ENCODE measurements at regions not wholly inside any gene's neighbourhood (a gene's known extent, or its start where the extent isn't known, plus 50 kb on each side); places are given as distances from the start of the nearest gene placed in this dataset.
"Not testable (repeated sequence)": the region's sequence is repeated elsewhere in the genome, so short reads cannot be mapped to it uniquely, and the experiment has no call there.

GRCh38 chr17:16888413-16889087 lies 83.4 kb downstream of the TNFRSF13B start:
- TF ChIP-seq, protein P1, sequence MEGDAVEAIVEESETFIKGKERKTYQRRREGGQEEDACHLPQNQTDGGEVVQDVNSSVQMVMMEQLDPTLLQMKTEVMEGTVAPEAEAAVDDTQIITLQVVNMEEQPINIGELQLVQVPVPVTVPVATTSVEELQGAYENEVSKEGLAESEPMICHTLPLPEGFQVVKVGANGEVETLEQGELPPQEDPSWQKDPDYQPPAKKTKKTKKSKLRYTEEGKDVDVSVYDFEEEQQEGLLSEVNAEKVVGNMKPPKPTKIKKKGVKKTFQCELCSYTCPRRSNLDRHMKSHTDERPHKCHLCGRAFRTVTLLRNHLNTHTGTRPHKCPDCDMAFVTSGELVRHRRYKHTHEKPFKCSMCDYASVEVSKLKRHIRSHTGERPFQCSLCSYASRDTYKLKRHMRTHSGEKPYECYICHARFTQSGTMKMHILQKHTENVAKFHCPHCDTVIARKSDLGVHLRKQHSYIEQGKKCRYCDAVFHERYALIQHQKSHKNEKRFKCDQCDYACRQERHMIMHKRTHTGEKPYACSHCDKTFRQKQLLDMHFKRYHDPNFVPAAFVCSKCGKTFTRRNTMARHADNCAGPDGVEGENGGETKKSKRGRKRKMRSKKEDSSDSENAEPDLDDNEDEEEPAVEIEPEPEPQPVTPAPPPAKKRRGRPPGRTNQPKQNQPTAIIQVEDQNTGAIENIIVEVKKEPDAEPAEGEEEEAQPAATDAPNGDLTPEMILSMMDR (IDR thresholded peaks at IDR 0.05; ENCODE audit: insufficient read depth, low read depth, low read length): no peak
- no peak for DNase-seq (ENCODE audit: low read depth)
- no peaks in the 10 kb centered on the region; the same call in 1 of the 2 replicates for H3K27me3 ChIP-seq (ENCODE audit: control insufficient read depth, insufficient read depth, low read length)
- ChIA-PET POLR2A (no interaction called here), CTCF (interaction anchor here (0.6 to 1.5 kb wide), 2 partner anchors 11 to 26 kb away, joined by 3 to 4 read pairs; no protein-coding TSS in a partner anchor)
- no peak overlapping the region for H3K4me3 ChIP-seq (ENCODE audit: low read depth, low read length)
- no peaks in the 10 kb centered on the region for H3K36me3 ChIP-seq (ENCODE audit: control insufficient read depth, insufficient read depth, low read length)

DNA sequence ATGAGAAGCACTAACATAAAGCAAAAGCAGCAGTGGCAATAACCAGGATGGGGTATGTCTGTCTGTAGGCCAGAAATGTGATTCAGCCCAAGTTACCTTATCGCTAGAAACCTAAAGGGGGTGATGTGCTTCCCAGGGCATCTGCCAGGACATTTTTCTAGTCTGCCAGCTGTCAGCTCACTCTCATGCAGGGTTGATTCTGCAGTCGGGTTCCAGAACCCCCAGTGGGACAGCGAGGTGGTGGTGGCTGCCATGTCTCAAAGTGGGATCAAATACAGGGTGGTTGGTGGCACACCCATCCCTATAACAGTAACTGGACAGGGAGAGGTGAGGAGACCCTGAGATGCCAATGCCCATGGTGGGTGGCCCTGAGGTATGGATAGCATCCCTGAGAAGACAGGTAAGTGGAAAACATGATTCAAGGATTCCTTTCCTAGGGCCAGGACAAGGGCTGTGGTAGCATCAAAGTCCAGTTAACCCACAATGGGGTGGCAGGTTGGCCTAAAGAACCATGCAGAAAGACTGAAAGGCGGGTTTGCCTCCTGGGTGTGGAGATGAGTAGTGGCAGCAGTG lies 84.3 kb downstream of the TNFRSF13B start:
- H3K4me3 ChIP-seq (ENCODE audit: low read depth, low read length): no peak overlapping the region
- CTCF ChIA-PET: no interaction called here
- no peaks in the 10 kb centered on the region for H3K36me3 ChIP-seq (ENCODE audit: control insufficient read depth, insufficient read depth, low read length)
- no peaks in the 10 kb centered on the region; the same call in 1 of the 2 replicates for H3K27me3 ChIP-seq (ENCODE audit: control insufficient read depth, insufficient read depth, low read length)
- POLR2A ChIA-PET: no interaction called here
- TF ChIP-seq, protein P1 (IDR thresholded peaks at IDR 0.05; ENCODE audit: insufficient read depth, low read depth, low read length): no peak
- no peak for DNase-seq (ENCODE audit: low read depth)

DNA sequence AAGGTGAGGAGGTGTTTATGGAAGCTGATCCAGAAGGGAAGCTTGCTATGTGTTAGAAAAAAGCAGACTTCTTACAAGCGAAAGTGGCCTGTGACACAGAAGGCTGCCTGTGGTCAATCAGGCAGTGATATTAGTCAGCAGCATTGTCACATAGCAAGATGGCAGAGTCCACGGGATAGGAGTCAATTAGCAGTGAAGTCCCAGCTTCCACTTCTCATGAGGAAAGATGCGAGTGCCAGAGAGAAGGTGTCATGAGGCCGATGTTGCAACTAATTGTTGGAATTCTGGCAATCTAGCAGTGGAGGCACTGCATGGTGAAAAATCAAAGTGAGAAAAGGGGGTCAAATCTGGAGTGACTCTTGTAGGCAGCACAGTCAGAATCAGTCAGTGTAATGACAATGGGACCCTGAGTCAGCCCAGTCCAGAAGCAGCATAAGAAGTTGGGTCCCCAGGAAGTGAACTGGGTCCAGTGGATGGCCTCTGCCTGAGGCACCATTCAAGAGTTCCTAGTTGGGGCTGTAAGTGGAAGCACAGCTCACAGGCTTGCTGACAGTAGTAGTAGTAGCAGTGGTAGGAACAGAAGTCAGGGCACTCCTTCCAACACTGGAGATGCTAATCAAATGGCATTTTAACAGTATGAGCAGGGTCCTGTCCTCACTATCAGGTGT lies 85.1 kb downstream of the TNFRSF13B start:
- Histone ChIP-seq H3K27me3 (ENCODE audit: control insufficient read depth, insufficient read depth, low read length) (no peaks in the 10 kb centered on the region; the same call in 1 of the 2 replicates), H3K36me3 (ENCODE audit: control insufficient read depth, insufficient read depth, low read length) (no peaks in the 10 kb centered on the region), H3K4me3 (ENCODE audit: low read depth, low read length) (no peak overlapping the region)
- ChIA-PET POLR2A (no interaction called here), CTCF (interaction anchor here (1.1 to 1.9 kb wide), 2 partner anchors 20 to 28 kb away, joined by 3 to 5 read pairs; no protein-coding TSS in a partner anchor)
- TF ChIP-seq, protein P1 (IDR thresholded peaks at IDR 0.05; ENCODE audit: insufficient read depth, low read depth, low read length): no peak
- DNase-seq (ENCODE audit: low read depth): no peak

DNA sequence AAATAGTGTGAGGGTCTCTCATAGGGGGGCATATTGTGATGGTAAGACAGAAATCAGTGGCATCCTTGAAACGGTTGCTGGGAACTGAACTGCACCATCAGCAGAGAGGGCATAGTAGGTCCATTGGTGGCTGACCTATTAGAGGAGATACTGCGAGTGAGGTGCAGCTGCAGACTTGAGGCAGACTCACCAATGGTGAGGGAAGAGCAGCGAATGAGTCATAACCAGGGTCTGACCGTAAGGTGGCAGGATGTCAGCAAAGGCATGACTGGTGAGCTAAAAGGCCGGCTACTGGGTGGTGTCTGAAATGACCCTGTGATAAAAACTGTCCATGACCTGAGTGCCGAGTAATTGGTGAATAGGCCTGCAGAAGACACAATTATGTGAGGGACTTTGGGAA lies 86.7 kb downstream of the TNFRSF13B start:
- CTCF ChIA-PET: interaction anchor here (0.5 to 1.9 kb wide), 2 partner anchors 30 to 64 kb away, joined by 5 read pairs; no protein-coding TSS in a partner anchor
- H3K27me3 ChIP-seq (ENCODE audit: control insufficient read depth, insufficient read depth, low read length); POLR2A ChIA-PET; DNase-seq (ENCODE audit: low read depth); H3K4me3 ChIP-seq (ENCODE audit: low read depth, low read length); H3K36me3 ChIP-seq (ENCODE audit: control insufficient read depth, insufficient read depth, low read length): not testable (repeated sequence)

- POLR2A ChIA-PET; DNase-seq (ENCODE audit: low read depth); H3K36me3 ChIP-seq (ENCODE audit: control insufficient read depth, insufficient read depth, low read length); H3K27me3 ChIP-seq (ENCODE audit: control insufficient read depth, insufficient read depth, low read length); CTCF ChIA-PET; H3K4me3 ChIP-seq (ENCODE audit: low read depth, low read length): not testable (repeated sequence)
These were observed 89.0 kb downstream of the TNFRSF13B start for GRCh38 chr17:16882926-16883265.

GRCh38 chr17:16882243-16882925 lies 89.5 kb downstream of the TNFRSF13B start:
- no peaks in the 10 kb centered on the region; the same call in 1 of the 2 replicates for H3K27me3 ChIP-seq (ENCODE audit: control insufficient read depth, insufficient read depth, low read length)
- ChIA-PET CTCF (no interaction called here), POLR2A (no interaction called here)
- H3K4me3 ChIP-seq (ENCODE audit: low read depth, low read length): no peak overlapping the region
- no peaks in the 10 kb centered on the region for H3K36me3 ChIP-seq (ENCODE audit: control insufficient read depth, insufficient read depth, low read length)
- TF ChIP-seq, protein P1 (IDR thresholded peaks at IDR 0.05; ENCODE audit: insufficient read depth, low read depth, low read length): no peak
- DNase-seq (ENCODE audit: low read depth): no peak
